H1 (cell line): ENCODE measurements at regions not wholly inside any gene's neighbourhood (a gene's known extent, or its start where the extent isn't known, plus 50 kb on each side); places are given as distances from the start of the nearest gene placed in this dataset.

Experiments used
- CTCF ChIA-PET: fragments of 300-600 bp; sonication (Branson Sonifier 250); formaldehyde crosslinking; loops from one replicate; lab custom pipeline; 2021; ENCODE audit not compliant: partially characterized antibody; lab: Charles Lee
- POLR2A ChIA-PET: fragments of 300-600 bp; sonication (Branson Sonifier 250); formaldehyde crosslinking; loops from one replicate; lab custom pipeline; 2021; ENCODE audit warnings: inconsistent platforms; ENCODE audit not compliant: partially characterized antibody; lab: Charles Lee
- DNase-seq, 2 experiments: peaks; one replicate each; pipeline versions ENCODE4 v3.0.0 to v3.0.0-alpha.2; 2010 to 2022; ENCODE audit warnings: low spot score in 2 of 2, low read depth in 1 of 2, mixed read lengths in 1 of 2
- FAIRE-seq: peaks from 2 replicates; lab custom pipeline; 2011; peaks lifted over from hg19 to GRCh38; lab: Jason Lieb, UNC
- H2AFZ ChIP-seq: 2 replicates; pipeline ENCODE4 v1.8.1; 2012; ENCODE audit warnings: low read length, inconsistent platforms
- H2AK5ac ChIP-seq: 2 replicates; pipeline ENCODE4 v1.6.1; 2013; ENCODE audit warnings: low read depth, low read length
- H2BK120ac ChIP-seq: replicated peaks from 2 replicates; pipeline ENCODE3; 2013; ENCODE audit warnings: low read depth, low read length, inconsistent platforms
- H2BK12ac ChIP-seq: 2 replicates; pipeline ENCODE4 v1.6.1; 2013; ENCODE audit warnings: low read depth, low read length
- H2BK15ac ChIP-seq: 2 replicates; pipeline ENCODE4 v1.6.1; 2013; ENCODE audit warnings: low read length
- H2BK20ac ChIP-seq: 2 replicates; pipeline ENCODE4 v1.6.1; 2013; ENCODE audit warnings: low read length
- H2BK5ac ChIP-seq: 2 replicates; pipeline ENCODE4 v1.6.1; 2013; ENCODE audit warnings: low read depth, low read length
- H3K14ac ChIP-seq: 2 replicates; pipeline ENCODE4 v1.6.1; 2013; ENCODE audit warnings: inconsistent platforms; ENCODE audit not compliant: insufficient read length
- H3K18ac ChIP-seq: 2 replicates; pipeline ENCODE4 v1.6.1; 2013; ENCODE audit warnings: low read length; ENCODE audit errors: extremely low read depth
- H3K23ac ChIP-seq: 2 replicates; pipeline ENCODE4 v1.6.1; 2013; ENCODE audit warnings: inconsistent platforms; ENCODE audit not compliant: insufficient read length
- H3K23me2 ChIP-seq: 2 replicates; pipeline ENCODE4 v1.6.1; 2013; ENCODE audit warnings: low read depth, low read length
- H3K27ac ChIP-seq: 2 replicates; pipeline ENCODE4 v1.6.1; 2011; ENCODE audit warnings: low read depth, low read length, inconsistent platforms
- H3K27me3 ChIP-seq, 4 experiments: replicated peaks in 1 of 4; 1 replicate in 1 of 4; 2 replicates in 3 of 4; pipeline versions ENCODE4 v1.6.1 to v1.8.1; 2011 to 2013; ENCODE audit warnings: low read length in 3 of 4, mild to moderate bottlenecking in 3 of 4, inconsistent platforms in 2 of 4, mixed read lengths in 2 of 4, moderate library complexity in 1 of 4; ENCODE audit not compliant: control insufficient read depth in 3 of 4, insufficient read depth in 3 of 4; ENCODE audit errors: extremely low read depth in 1 of 4
- H3K36me3 ChIP-seq, 4 experiments: 2 replicates each; pipeline versions ENCODE4 v1.6.1 to v1.8.1; 2011 to 2013; ENCODE audit warnings: mild to moderate bottlenecking in 4 of 4, low read length in 3 of 4, moderate library complexity in 2 of 4, control low read depth in 1 of 4, inconsistent platforms in 1 of 4; ENCODE audit not compliant: insufficient read depth in 4 of 4, control insufficient read depth in 2 of 4
- H3K4ac ChIP-seq: replicated peaks from 2 replicates; pipeline ENCODE3; 2013; ENCODE audit warnings: low read length, low read depth, mixed read lengths, inconsistent platforms; ENCODE audit not compliant: insufficient read length
- H3K4me1 ChIP-seq, 4 experiments: replicated peaks in 1 of 4; 1 replicate in 1 of 4; 2 replicates in 3 of 4; pipeline versions ENCODE4 v1.6.1 to v1.8.1; 2011 to 2013; ENCODE audit warnings: low read length in 3 of 4, inconsistent platforms in 2 of 4, mixed read lengths in 1 of 4; ENCODE audit not compliant: insufficient read depth in 4 of 4, control insufficient read depth in 3 of 4
- H3K4me2 ChIP-seq, 2 experiments: 2 replicates each; pipeline versions ENCODE4 v1.6.1 to v1.8.1; 2011 to 2013; ENCODE audit warnings: low read depth in 2 of 2, low read length in 2 of 2, control low read depth in 1 of 2, inconsistent platforms in 1 of 2, mild to moderate bottlenecking in 1 of 2; ENCODE audit not compliant: insufficient read depth in 1 of 2
- H3K4me3 ChIP-seq, 4 experiments: fragments of 200-600, 300-600 bp in 1 of 4; sonication (generic), shearing (Covaris generic), sonication (Bioruptor Twin) in 1 of 4; 2 replicates each; pipeline versions ENCODE4 v1.5.1 to v1.8.1; 2011 to 2016; ENCODE audit warnings: low read length in 4 of 4, low read depth in 3 of 4, control low read depth in 2 of 4, inconsistent platforms in 2 of 4, mild to moderate bottlenecking in 2 of 4, mixed read lengths in 1 of 4, moderate library complexity in 1 of 4; ENCODE audit not compliant: insufficient read depth in 2 of 4; ENCODE audit errors: extremely low read depth in 1 of 4
- H3K56ac ChIP-seq: replicated peaks from 2 replicates; pipeline ENCODE3; 2013; ENCODE audit warnings: low read depth, mild to moderate bottlenecking, mixed read lengths, low read length, inconsistent platforms; ENCODE audit not compliant: insufficient read length
- H3K79me1 ChIP-seq: 2 replicates; pipeline ENCODE4 v1.6.1; 2013; ENCODE audit warnings: low read depth, low read length, control low read depth
- H3K79me2 ChIP-seq, 2 experiments: 2 replicates each; pipeline versions ENCODE4 v1.6.1 to v1.8.1; 2012 to 2013; ENCODE audit warnings: low read length in 2 of 2, mild to moderate bottlenecking in 2 of 2, inconsistent platforms in 1 of 2; ENCODE audit not compliant: insufficient read depth in 2 of 2, control insufficient read depth in 1 of 2
- H3K9ac ChIP-seq, 4 experiments: replicated peaks in 1 of 4; 1 replicate in 1 of 4; 2 replicates in 3 of 4; pipeline versions ENCODE4 v1.6.1 to v1.8.1; 2011 to 2013; ENCODE audit warnings: low read depth in 3 of 4, low read length in 3 of 4, control low read depth in 2 of 4, mild to moderate bottlenecking in 2 of 4, moderate library complexity in 2 of 4, inconsistent platforms in 1 of 4; ENCODE audit errors: extremely low read depth in 1 of 4
- H3K9me3 ChIP-seq, 2 experiments: 2 replicates each; pipeline versions ENCODE4 v1.6.1 to v1.8.1; 2012 to 2013; ENCODE audit warnings: mild to moderate bottlenecking in 2 of 2, moderate library complexity in 2 of 2, control low read depth in 1 of 2, inconsistent platforms in 1 of 2, low read depth in 1 of 2, low read length in 1 of 2, mixed read lengths in 1 of 2; ENCODE audit not compliant: insufficient read depth in 2 of 2
- H4K20me1 ChIP-seq, 2 experiments: replicated peaks in 1 of 2; 2 replicates each; pipeline versions ENCODE3 to v1.8.1; 2011 to 2013; ENCODE audit warnings: inconsistent platforms in 2 of 2, low read length in 2 of 2, mild to moderate bottlenecking in 1 of 2; ENCODE audit not compliant: insufficient read depth in 2 of 2, control insufficient read depth in 1 of 2
- H4K5ac ChIP-seq: 2 replicates; pipeline ENCODE4 v1.6.1; 2013; ENCODE audit warnings: low read length, low read depth, mixed read lengths, inconsistent platforms; ENCODE audit not compliant: insufficient read length
- H4K8ac ChIP-seq: 2 replicates; pipeline ENCODE4 v1.8.0; 2013; ENCODE audit warnings: mild to moderate bottlenecking, moderate library complexity, low read length, inconsistent platforms; ENCODE audit not compliant: insufficient read depth; ENCODE audit errors: extremely low read depth
- H4K91ac ChIP-seq: replicated peaks from 2 replicates; pipeline ENCODE3; 2013; ENCODE audit warnings: low read length, mixed read lengths, inconsistent platforms; ENCODE audit not compliant: insufficient read length
- ASH2L ChIP-seq: fragments of 200-600, 300-600 bp; sonication (generic); IDR thresholded peaks from one replicate; pipeline ENCODE4 v1.7.1; 2017; ENCODE audit warnings: low read length
- CBX8 ChIP-seq: fragments of 300-800, 300-1000 bp; sonication (generic); IDR thresholded peaks from 2 replicates; pipeline ENCODE4 v1.7.1; 2016; ENCODE audit warnings: low read depth, low read length, borderline replicate concordance
- GTF2F1 ChIP-seq: IDR thresholded peaks from 2 replicates; pipeline ENCODE4 v1.6.1; 2012; ENCODE audit warnings: low read depth, low read length, improper control_type of control experiment, borderline replicate concordance
- HDAC2 ChIP-seq, 2 experiments: fragments of 300-600 bp in 1 of 2; sonication (generic) in 1 of 2; IDR thresholded peaks; 2 replicates each; pipeline ENCODE4 v1.6.1; 2011 to 2012; ENCODE audit warnings: low read depth in 2 of 2, low read length in 2 of 2, mild to moderate bottlenecking in 2 of 2, moderate library complexity in 2 of 2, borderline replicate concordance in 1 of 2, inconsistent platforms in 1 of 2
- NRF1 ChIP-seq: IDR thresholded peaks from 2 replicates; pipeline ENCODE4 v1.6.1; 2011; ENCODE audit warnings: mild to moderate bottlenecking, low read depth, low read length, improper control_type of control experiment
- RXRA ChIP-seq: IDR thresholded peaks from 2 replicates; pipeline ENCODE4 v1.6.1; 2011; ENCODE audit warnings: low read depth, mild to moderate bottlenecking, low read length, moderate library complexity; ENCODE audit not compliant: insufficient read depth
- SAP30 ChIP-seq: fragments of 300-600 bp; sonication (generic); IDR thresholded peaks from 2 replicates; pipeline ENCODE4 v1.7.1; 2012; ENCODE audit warnings: low read length, moderate library complexity, mild to moderate bottlenecking, inconsistent platforms; ENCODE audit not compliant: insufficient read depth, insufficient replicate concordance
- SP1 ChIP-seq: IDR thresholded peaks from 2 replicates; pipeline ENCODE4 v1.6.1; 2011; ENCODE audit warnings: low read depth, low read length
- SP2 ChIP-seq: IDR thresholded peaks from 2 replicates; pipeline ENCODE4 v1.6.1; 2012; ENCODE audit warnings: mild to moderate bottlenecking, low read length, inconsistent platforms
- TCF12 ChIP-seq: IDR thresholded peaks from 2 replicates; pipeline ENCODE4 v1.6.1; 2011; ENCODE audit warnings: low read depth, mild to moderate bottlenecking, low read length
- TEAD4 ChIP-seq: IDR thresholded peaks from 2 replicates; pipeline ENCODE4 v1.6.1; 2012; ENCODE audit warnings: low read depth, low read length, inconsistent platforms, mixed read lengths
- YY1 ChIP-seq: IDR thresholded peaks from 2 replicates; pipeline ENCODE4 v1.6.1; 2011; ENCODE audit warnings: low read depth, mild to moderate bottlenecking, low read length
- WGBS, 2 experiments: shearing (Covaris generic) in 1 of 2; methylation state at CpG; one replicate each; pipeline versions ENCODE4 v1.1.6 to v1.1.7; 2013 to 2015; ENCODE audit warnings: low lambda C conversion rate in 2 of 2, mixed read lengths in 2 of 2, inconsistent platforms in 1 of 2, low coverage in 1 of 2, missing lambda C conversion rate in 1 of 2; ENCODE audit not compliant: insufficient replicate concordance in 2 of 2, insufficient coverage in 1 of 2, insufficient read length in 1 of 2; ENCODE audit errors: extremely low coverage in 1 of 2, missing lambda C conversion rate in 1 of 2; 5-methylcytosine and 5-hydroxymethylcytosine counted together
- TF ChIP-seq, protein P1 (sequence below): IDR thresholded peaks from 2 replicates; pipeline ENCODE4 v1.6.1; 2012; ENCODE audit warnings: inconsistent platforms

DNA sequence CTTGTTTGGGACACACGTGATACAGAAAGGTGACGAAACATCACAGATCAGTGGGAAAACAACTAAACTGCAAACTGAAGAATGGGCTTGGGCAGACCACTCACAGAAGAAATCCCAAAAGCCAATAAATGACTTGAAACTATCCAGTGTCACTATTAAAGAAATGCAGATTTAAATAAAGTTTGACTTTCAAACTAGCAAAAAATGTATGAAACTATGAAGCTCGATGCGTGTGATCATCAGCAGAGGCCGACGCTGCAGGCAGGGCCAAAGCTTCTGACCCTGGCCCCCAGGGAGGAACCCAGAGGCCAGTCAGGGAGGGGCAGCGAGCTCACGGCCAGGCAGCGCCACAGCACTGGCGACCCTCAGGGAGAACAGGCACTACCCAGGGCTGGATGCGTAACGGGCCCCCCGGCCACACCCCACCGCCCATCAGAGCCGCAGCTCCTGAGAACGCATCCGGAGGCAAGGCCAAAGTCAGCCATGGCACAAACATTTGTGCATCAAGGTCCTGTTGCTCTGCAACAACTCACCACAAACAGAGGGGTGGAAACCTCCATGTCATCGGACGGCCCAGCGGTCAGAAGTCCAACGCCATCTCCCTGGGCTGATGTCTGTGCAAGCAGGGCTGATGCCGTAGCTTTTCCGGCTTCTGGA lies 94.1 kb downstream of the YTHDF1 start:
- Histone ChIP-seq H3K9ac (no peak overlapping the region), H3K79me2 (no peaks in the 10 kb centered on the region), H2BK120ac (no peak overlapping the region), H3K23ac (no peak overlapping the region), H3K9me3 (no peaks in the 10 kb centered on the region; a peak in 1 of 4 replicates), H2AK5ac (no peak overlapping the region), H3K4me3 (no peak overlapping the region), H3K27me3 (no peaks in the 10 kb centered on the region; a peak in 2 of 7 replicates), H2BK12ac (no peak overlapping the region), H2BK20ac (no peak overlapping the region), H2BK5ac (no peak overlapping the region), H4K91ac (no peak overlapping the region), H3K4me2 (no peak overlapping the region), H3K79me1 (no peaks in the 10 kb centered on the region), H3K36me3 (no peaks in the 10 kb centered on the region), H3K4me1 (no peaks in the 10 kb centered on the region; a peak in 1 of 7 replicates), H3K23me2 (no peaks in the 10 kb centered on the region), H2AFZ (no peak overlapping the region), H3K18ac (no peak overlapping the region), H3K56ac (no peak overlapping the region), H4K20me1 (peaks cover 0 to 6% of the 10 kb centered on the region in 2 experiments), H3K27ac (no peak overlapping the region), H3K14ac (no peak overlapping the region), H2BK15ac (no peak overlapping the region), H3K4ac (no peak overlapping the region), H4K8ac (no peak overlapping the region; the same call in 1 of the 2 replicates), H4K5ac (no peak overlapping the region)
- TF ChIP-seq HDAC2 (IDR thresholded peaks at IDR 0.05; ENCODE audit: borderline replicate concordance in 1 of 2, low read depth in 2 of 2, low read length in 2 of 2), result no peak
- no peak for TF ChIP-seq SP1
- no peak for TF ChIP-seq TEAD4
- TF ChIP-seq SAP30, result no peak
- no peak for TF ChIP-seq ASH2L
- no peak for TF ChIP-seq GTF2F1
- no peak for TF ChIP-seq CBX8
- TF ChIP-seq YY1, result no peak
- TF ChIP-seq, protein P1, sequence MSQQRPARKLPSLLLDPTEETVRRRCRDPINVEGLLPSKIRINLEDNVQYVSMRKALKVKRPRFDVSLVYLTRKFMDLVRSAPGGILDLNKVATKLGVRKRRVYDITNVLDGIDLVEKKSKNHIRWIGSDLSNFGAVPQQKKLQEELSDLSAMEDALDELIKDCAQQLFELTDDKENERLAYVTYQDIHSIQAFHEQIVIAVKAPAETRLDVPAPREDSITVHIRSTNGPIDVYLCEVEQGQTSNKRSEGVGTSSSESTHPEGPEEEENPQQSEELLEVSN, result no peak
- TF ChIP-seq NRF1, result no peak
- TF ChIP-seq SP2, result no peak
- no peak for TF ChIP-seq RXRA
- no peak for TF ChIP-seq TCF12
- WGBS, 2 experiments, result 97% methylated on average over 23 of the region's 23 CpGs; no CpG with 5 or more reads in 1 of the 2 experiments
- CTCF ChIA-PET, result interaction anchor here (0.6 to 1.7 kb wide), 5 partner anchors 8 to 102 kb away, joined by 3 to 4 read pairs (median 3); no protein-coding TSS in a partner anchor
- DNase-seq (no peak), FAIRE-seq (no peak)
- POLR2A ChIA-PET, result no interaction called here
